ENCODE measurements at regions not wholly inside any gene's neighbourhood (a gene's known extent, or its start where the extent isn't known, plus 50 kb on each side); places are given as distances from the start of the nearest gene placed in this dataset.

GRCh38 chr5:68732251-68732650 is 361.6 kb upstream of the SLC30A5 start (continued):
- TF ChIP-seq POU6F1 (CRISPR knock-in tag; IDR thresholded peaks at IDR 0.05; ENCODE audit: borderline replicate concordance, low read depth) (no peak), ZNF565 (CRISPR knock-in tag; conservative IDR thresholded peaks at IDR 0.05; ENCODE audit: low read depth) (no peak), ISL1 (CRISPR knock-in tag; IDR thresholded peaks at IDR 0.05) (no peak), RARB (CRISPR knock-in tag; IDR thresholded peaks at IDR 0.05) (no peak), GLIS3 (CRISPR knock-in tag; IDR thresholded peaks at IDR 0.05) (no peak), ZFP30 (CRISPR knock-in tag; IDR thresholded peaks at IDR 0.05) (no peak), TCF4 (CRISPR knock-in tag; IDR thresholded peaks at IDR 0.05; ENCODE audit: borderline replicate concordance) (no peak), ZC3H10 (CRISPR knock-in tag; IDR thresholded peaks at IDR 0.05) (no peak)
- TF ChIP-seq, protein P1, sequence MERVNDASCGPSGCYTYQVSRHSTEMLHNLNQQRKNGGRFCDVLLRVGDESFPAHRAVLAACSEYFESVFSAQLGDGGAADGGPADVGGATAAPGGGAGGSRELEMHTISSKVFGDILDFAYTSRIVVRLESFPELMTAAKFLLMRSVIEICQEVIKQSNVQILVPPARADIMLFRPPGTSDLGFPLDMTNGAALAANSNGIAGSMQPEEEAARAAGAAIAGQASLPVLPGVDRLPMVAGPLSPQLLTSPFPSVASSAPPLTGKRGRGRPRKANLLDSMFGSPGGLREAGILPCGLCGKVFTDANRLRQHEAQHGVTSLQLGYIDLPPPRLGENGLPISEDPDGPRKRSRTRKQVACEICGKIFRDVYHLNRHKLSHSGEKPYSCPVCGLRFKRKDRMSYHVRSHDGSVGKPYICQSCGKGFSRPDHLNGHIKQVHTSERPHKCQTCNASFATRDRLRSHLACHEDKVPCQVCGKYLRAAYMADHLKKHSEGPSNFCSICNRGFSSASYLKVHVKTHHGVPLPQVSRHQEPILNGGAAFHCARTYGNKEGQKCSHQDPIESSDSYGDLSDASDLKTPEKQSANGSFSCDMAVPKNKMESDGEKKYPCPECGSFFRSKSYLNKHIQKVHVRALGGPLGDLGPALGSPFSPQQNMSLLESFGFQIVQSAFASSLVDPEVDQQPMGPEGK (CRISPR knock-in tag; IDR thresholded peaks at IDR 0.05; ENCODE audit: borderline replicate concordance) = no peak

- no peak for TF ChIP-seq PPARA (CRISPR knock-in tag; IDR thresholded peaks at IDR 0.05; ENCODE audit: borderline replicate concordance)
- no peak for TF ChIP-seq ESRRG (CRISPR knock-in tag; IDR thresholded peaks at IDR 0.05)
- no peak for TF ChIP-seq POU6F1 (CRISPR knock-in tag; IDR thresholded peaks at IDR 0.05; ENCODE audit: borderline replicate concordance, low read depth)
- no peak for TF ChIP-seq ZNF70 (CRISPR knock-in tag; IDR thresholded peaks at IDR 0.05)
- TF ChIP-seq, protein P2, sequence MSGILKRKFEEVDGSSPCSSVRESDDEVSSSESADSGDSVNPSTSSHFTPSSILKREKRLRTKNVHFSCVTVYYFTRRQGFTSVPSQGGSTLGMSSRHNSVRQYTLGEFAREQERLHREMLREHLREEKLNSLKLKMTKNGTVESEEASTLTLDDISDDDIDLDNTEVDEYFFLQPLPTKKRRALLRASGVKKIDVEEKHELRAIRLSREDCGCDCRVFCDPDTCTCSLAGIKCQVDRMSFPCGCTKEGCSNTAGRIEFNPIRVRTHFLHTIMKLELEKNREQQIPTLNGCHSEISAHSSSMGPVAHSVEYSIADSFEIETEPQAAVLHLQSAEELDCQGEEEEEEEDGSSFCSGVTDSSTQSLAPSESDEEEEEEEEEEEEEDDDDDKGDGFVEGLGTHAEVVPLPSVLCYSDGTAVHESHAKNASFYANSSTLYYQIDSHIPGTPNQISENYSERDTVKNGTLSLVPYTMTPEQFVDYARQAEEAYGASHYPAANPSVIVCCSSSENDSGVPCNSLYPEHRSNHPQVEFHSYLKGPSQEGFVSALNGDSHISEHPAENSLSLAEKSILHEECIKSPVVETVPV (CRISPR knock-in tag; IDR thresholded peaks at IDR 0.05) = no peak
These were observed 359.0 kb upstream of the SLC30A5 start for GRCh38 chr5:68734781-68735180.

DNA sequence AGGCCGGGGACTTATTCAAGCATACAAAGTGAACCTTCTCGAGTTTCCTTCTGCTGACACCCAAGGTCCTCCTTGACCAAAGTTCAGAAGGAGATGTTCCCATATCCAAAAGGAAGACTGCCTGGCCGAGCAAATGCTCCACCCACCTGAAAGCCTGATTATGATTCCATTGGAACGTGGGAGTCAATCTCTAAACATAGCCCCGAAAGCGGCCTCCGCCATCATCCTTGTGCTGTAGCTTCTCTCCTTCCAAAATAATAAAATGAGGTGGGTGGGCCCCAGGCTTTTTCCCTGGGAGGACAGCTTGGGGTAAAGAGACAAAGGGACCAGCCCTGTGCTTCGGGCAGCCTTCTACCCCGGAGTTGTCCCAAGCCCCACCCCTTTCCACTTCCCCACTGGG is 355.6 kb upstream of the SLC30A5 start:
- ATAC-seq = no peak

More at GRCh38 chr5:68734781-68735180, 359.0 kb upstream of the SLC30A5 start:
- no peak for ATAC-seq

More for the DNA sequence above, 355.6 kb upstream of the SLC30A5 start:
- TF ChIP-seq, protein P3, sequence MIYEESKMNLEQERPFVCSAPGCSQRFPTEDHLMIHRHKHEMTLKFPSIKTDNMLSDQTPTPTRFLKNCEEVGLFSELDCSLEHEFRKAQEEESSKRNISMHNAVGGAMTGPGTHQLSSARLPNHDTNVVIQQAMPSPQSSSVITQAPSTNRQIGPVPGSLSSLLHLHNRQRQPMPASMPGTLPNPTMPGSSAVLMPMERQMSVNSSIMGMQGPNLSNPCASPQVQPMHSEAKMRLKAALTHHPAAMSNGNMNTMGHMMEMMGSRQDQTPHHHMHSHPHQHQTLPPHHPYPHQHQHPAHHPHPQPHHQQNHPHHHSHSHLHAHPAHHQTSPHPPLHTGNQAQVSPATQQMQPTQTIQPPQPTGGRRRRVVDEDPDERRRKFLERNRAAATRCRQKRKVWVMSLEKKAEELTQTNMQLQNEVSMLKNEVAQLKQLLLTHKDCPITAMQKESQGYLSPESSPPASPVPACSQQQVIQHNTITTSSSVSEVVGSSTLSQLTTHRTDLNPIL (CRISPR knock-in tag; IDR thresholded peaks at IDR 0.05; ENCODE audit: low read depth) = no peak
- TF ChIP-seq SNAI2 (CRISPR knock-in tag; IDR thresholded peaks at IDR 0.05) (no peak), RARB (CRISPR knock-in tag; IDR thresholded peaks at IDR 0.05) (no peak), BACH2 (CRISPR knock-in tag; IDR thresholded peaks at IDR 0.05; ENCODE audit: borderline replicate concordance) (no peak), POU6F1 (CRISPR knock-in tag; IDR thresholded peaks at IDR 0.05; ENCODE audit: borderline replicate concordance, low read depth) (no peak), ZFP30 (CRISPR knock-in tag; IDR thresholded peaks at IDR 0.05) (no peak), ZFP3 (CRISPR knock-in tag; IDR thresholded peaks at IDR 0.05) (no peak), ZNF70 (CRISPR knock-in tag; IDR thresholded peaks at IDR 0.05) (no peak), ZC3H10 (CRISPR knock-in tag; IDR thresholded peaks at IDR 0.05) (no peak), CSDC2 (CRISPR knock-in tag; IDR thresholded peaks at IDR 0.05) (no peak), ESRRG (CRISPR knock-in tag; IDR thresholded peaks at IDR 0.05) (no peak)
- TF ChIP-seq, protein P4, sequence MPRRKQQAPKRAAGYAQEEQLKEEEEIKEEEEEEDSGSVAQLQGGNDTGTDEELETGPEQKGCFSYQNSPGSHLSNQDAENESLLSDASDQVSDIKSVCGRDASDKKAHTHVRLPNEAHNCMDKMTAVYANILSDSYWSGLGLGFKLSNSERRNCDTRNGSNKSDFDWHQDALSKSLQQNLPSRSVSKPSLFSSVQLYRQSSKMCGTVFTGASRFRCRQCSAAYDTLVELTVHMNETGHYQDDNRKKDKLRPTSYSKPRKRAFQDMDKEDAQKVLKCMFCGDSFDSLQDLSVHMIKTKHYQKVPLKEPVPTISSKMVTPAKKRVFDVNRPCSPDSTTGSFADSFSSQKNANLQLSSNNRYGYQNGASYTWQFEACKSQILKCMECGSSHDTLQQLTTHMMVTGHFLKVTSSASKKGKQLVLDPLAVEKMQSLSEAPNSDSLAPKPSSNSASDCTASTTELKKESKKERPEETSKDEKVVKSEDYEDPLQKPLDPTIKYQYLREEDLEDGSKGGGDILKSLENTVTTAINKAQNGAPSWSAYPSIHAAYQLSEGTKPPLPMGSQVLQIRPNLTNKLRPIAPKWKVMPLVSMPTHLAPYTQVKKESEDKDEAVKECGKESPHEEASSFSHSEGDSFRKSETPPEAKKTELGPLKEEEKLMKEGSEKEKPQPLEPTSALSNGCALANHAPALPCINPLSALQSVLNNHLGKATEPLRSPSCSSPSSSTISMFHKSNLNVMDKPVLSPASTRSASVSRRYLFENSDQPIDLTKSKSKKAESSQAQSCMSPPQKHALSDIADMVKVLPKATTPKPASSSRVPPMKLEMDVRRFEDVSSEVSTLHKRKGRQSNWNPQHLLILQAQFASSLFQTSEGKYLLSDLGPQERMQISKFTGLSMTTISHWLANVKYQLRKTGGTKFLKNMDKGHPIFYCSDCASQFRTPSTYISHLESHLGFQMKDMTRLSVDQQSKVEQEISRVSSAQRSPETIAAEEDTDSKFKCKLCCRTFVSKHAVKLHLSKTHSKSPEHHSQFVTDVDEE (CRISPR knock-in tag; IDR thresholded peaks at IDR 0.05) = no peak

Data from SK-N-SH treated with all-trans-retinoic acid at 6 μM for 48 hours (cell line).